ENCODE measurements at regions not wholly inside any gene's neighbourhood (a gene's known extent, or its start where the extent isn't known, plus 50 kb on each side); places are given as distances from the start of the nearest gene placed in this dataset.
"Not testable (repeated sequence)": the region's sequence is repeated elsewhere in the genome, so short reads cannot be mapped to it uniquely, and the experiment has no call there.

- Histone ChIP-seq H3K27ac (ENCODE audit: low read depth, low read length) (no peak overlapping the region), H3K36me3 (ENCODE audit: control insufficient read depth, insufficient read depth, low read length) (no peaks in the 10 kb centered on the region), H3K9me3 (ENCODE audit: control insufficient read depth, insufficient read depth, low read length) (peaks cover 81% of the 10 kb centered on the region), H3K27me3 (ENCODE audit: control insufficient read depth, insufficient read depth, low read length) (no peaks in the 10 kb centered on the region), H3K4me1 (ENCODE audit: control insufficient read depth, insufficient read depth, low read length) (no peaks in the 10 kb centered on the region), H3K9ac (ENCODE audit: low read depth, low read length) (no peak overlapping the region), H3K4me3 (ENCODE audit: low read depth, low read length) (no peak overlapping the region)
These were observed 758.1 kb downstream of the SH3BGRL start for GRCh38 chrX:81959964-81960363.

GRCh38 chrX:81974413-81974812 is 772.5 kb downstream of the SH3BGRL start:
- peaks cover 51% of the 10 kb centered on the region for H3K9me3 ChIP-seq (ENCODE audit: control insufficient read depth, insufficient read depth, low read length)
- H3K4me3 ChIP-seq (ENCODE audit: low read depth, low read length); H3K27ac ChIP-seq (ENCODE audit: low read depth, low read length); H3K27me3 ChIP-seq (ENCODE audit: control insufficient read depth, insufficient read depth, low read length); H3K9ac ChIP-seq (ENCODE audit: low read depth, low read length); H3K4me1 ChIP-seq (ENCODE audit: control insufficient read depth, insufficient read depth, low read length); H3K36me3 ChIP-seq (ENCODE audit: control insufficient read depth, insufficient read depth, low read length): not testable (repeated sequence)

- H3K4me1 ChIP-seq (ENCODE audit: control insufficient read depth, insufficient read depth, low read length): no peaks in the 10 kb centered on the region
These were observed 778.1 kb downstream of the SH3BGRL start for GRCh38 chrX:81979806-81980515.

GRCh38 chrX:81987217-81987616 is 785.3 kb downstream of the SH3BGRL start:
- not testable (repeated sequence) for H3K4me1 ChIP-seq (ENCODE audit: control insufficient read depth, insufficient read depth, low read length); H3K9ac ChIP-seq (ENCODE audit: low read depth, low read length); H3K36me3 ChIP-seq (ENCODE audit: control insufficient read depth, insufficient read depth, low read length); H3K27ac ChIP-seq (ENCODE audit: low read depth, low read length); H3K4me3 ChIP-seq (ENCODE audit: low read depth, low read length); H3K27me3 ChIP-seq (ENCODE audit: control insufficient read depth, insufficient read depth, low read length)
- peaks cover 57% of the 10 kb centered on the region for H3K9me3 ChIP-seq (ENCODE audit: control insufficient read depth, insufficient read depth, low read length)

More at GRCh38 chrX:81979806-81980515, 778.1 kb downstream of the SH3BGRL start:
- Histone ChIP-seq H3K36me3 (ENCODE audit: control insufficient read depth, insufficient read depth, low read length) (no peaks in the 10 kb centered on the region), H3K27ac (ENCODE audit: low read depth, low read length) (no peak overlapping the region), H3K4me3 (ENCODE audit: low read depth, low read length) (no peak overlapping the region), H3K9ac (ENCODE audit: low read depth, low read length) (no peak overlapping the region), H3K27me3 (ENCODE audit: control insufficient read depth, insufficient read depth, low read length) (no peaks in the 10 kb centered on the region), H3K9me3 (ENCODE audit: control insufficient read depth, insufficient read depth, low read length) (peaks cover 66% of the 10 kb centered on the region)

- Histone ChIP-seq H3K9me3 (ENCODE audit: control insufficient read depth, insufficient read depth, low read length) (peaks cover 90% of the 10 kb centered on the region), H3K4me1 (ENCODE audit: control insufficient read depth, insufficient read depth, low read length) (no peaks in the 10 kb centered on the region), H3K27me3 (ENCODE audit: control insufficient read depth, insufficient read depth, low read length) (no peaks in the 10 kb centered on the region), H3K27ac (ENCODE audit: low read depth, low read length) (no peak overlapping the region), H3K9ac (ENCODE audit: low read depth, low read length) (no peak overlapping the region), H3K36me3 (ENCODE audit: control insufficient read depth, insufficient read depth, low read length) (no peaks in the 10 kb centered on the region), H3K4me3 (ENCODE audit: low read depth, low read length) (no peak overlapping the region)
These were observed 794.3 kb downstream of the SH3BGRL start for GRCh38 chrX:81996166-81996565.

GRCh38 chrX:82029571-82030218 is 827.8 kb downstream of the SH3BGRL start:
- H3K27me3 ChIP-seq (ENCODE audit: control insufficient read depth, insufficient read depth, low read length): no peaks in the 10 kb centered on the region
- no peak overlapping the region for H3K27ac ChIP-seq (ENCODE audit: low read depth, low read length)
- peaks cover 91% of the 10 kb centered on the region for H3K9me3 ChIP-seq (ENCODE audit: control insufficient read depth, insufficient read depth, low read length)
- H3K36me3 ChIP-seq (ENCODE audit: control insufficient read depth, insufficient read depth, low read length): no peaks in the 10 kb centered on the region
- no peak overlapping the region for H3K4me3 ChIP-seq (ENCODE audit: low read depth, low read length)
- no peak overlapping the region for H3K9ac ChIP-seq (ENCODE audit: low read depth, low read length)
- no peaks in the 10 kb centered on the region for H3K4me1 ChIP-seq (ENCODE audit: control insufficient read depth, insufficient read depth, low read length)

GRCh38 chrX:82031250-82031649 is 829.3 kb downstream of the SH3BGRL start:
- no peaks in the 10 kb centered on the region for H3K4me1 ChIP-seq (ENCODE audit: control insufficient read depth, insufficient read depth, low read length)
- no peak overlapping the region for H3K27ac ChIP-seq (ENCODE audit: low read depth, low read length)
- no peaks in the 10 kb centered on the region for H3K36me3 ChIP-seq (ENCODE audit: control insufficient read depth, insufficient read depth, low read length)
- no peak overlapping the region for H3K9ac ChIP-seq (ENCODE audit: low read depth, low read length)
- peaks cover 92% of the 10 kb centered on the region for H3K9me3 ChIP-seq (ENCODE audit: control insufficient read depth, insufficient read depth, low read length)
- H3K4me3 ChIP-seq (ENCODE audit: low read depth, low read length): no peak overlapping the region
- no peaks in the 10 kb centered on the region for H3K27me3 ChIP-seq (ENCODE audit: control insufficient read depth, insufficient read depth, low read length)

GRCh38 chrX:82038793-82039192 is 836.9 kb downstream of the SH3BGRL start:
- no peak overlapping the region for H3K4me3 ChIP-seq (ENCODE audit: low read depth, low read length)
- H3K9me3 ChIP-seq (ENCODE audit: control insufficient read depth, insufficient read depth, low read length): peaks cover 93% of the 10 kb centered on the region
- no peaks in the 10 kb centered on the region for H3K36me3 ChIP-seq (ENCODE audit: control insufficient read depth, insufficient read depth, low read length)
- no peaks in the 10 kb centered on the region for H3K4me1 ChIP-seq (ENCODE audit: control insufficient read depth, insufficient read depth, low read length)
- no peak overlapping the region for H3K9ac ChIP-seq (ENCODE audit: low read depth, low read length)
- no peaks in the 10 kb centered on the region for H3K27me3 ChIP-seq (ENCODE audit: control insufficient read depth, insufficient read depth, low read length)
- no peak overlapping the region for H3K27ac ChIP-seq (ENCODE audit: low read depth, low read length)

- Histone ChIP-seq H3K27ac (ENCODE audit: low read depth, low read length) (no peak overlapping the region), H3K9ac (ENCODE audit: low read depth, low read length) (no peak overlapping the region), H3K4me1 (ENCODE audit: control insufficient read depth, insufficient read depth, low read length) (no peaks in the 10 kb centered on the region), H3K9me3 (ENCODE audit: control insufficient read depth, insufficient read depth, low read length) (peaks cover 91% of the 10 kb centered on the region), H3K4me3 (ENCODE audit: low read depth, low read length) (no peak overlapping the region), H3K36me3 (ENCODE audit: control insufficient read depth, insufficient read depth, low read length) (no peaks in the 10 kb centered on the region), H3K27me3 (ENCODE audit: control insufficient read depth, insufficient read depth, low read length) (no peaks in the 10 kb centered on the region)
These were observed 839.1 kb downstream of the SH3BGRL start for GRCh38 chrX:82041034-82041433.

- Histone ChIP-seq H3K27ac (ENCODE audit: low read depth, low read length) (no peak overlapping the region), H3K27me3 (ENCODE audit: control insufficient read depth, insufficient read depth, low read length) (no peaks in the 10 kb centered on the region), H3K4me3 (ENCODE audit: low read depth, low read length) (no peak overlapping the region), H3K9ac (ENCODE audit: low read depth, low read length) (no peak overlapping the region), H3K4me1 (ENCODE audit: control insufficient read depth, insufficient read depth, low read length) (no peaks in the 10 kb centered on the region), H3K36me3 (ENCODE audit: control insufficient read depth, insufficient read depth, low read length) (no peaks in the 10 kb centered on the region), H3K9me3 (ENCODE audit: control insufficient read depth, insufficient read depth, low read length) (peaks cover 81% of the 10 kb centered on the region)
These were observed 856.8 kb downstream of the SH3BGRL start for GRCh38 chrX:82058728-82059127.

- no peak overlapping the region for H3K4me3 ChIP-seq (ENCODE audit: low read depth, low read length)
- no peaks in the 10 kb centered on the region for H3K36me3 ChIP-seq (ENCODE audit: control insufficient read depth, insufficient read depth, low read length)
- peaks cover 71% of the 10 kb centered on the region for H3K9me3 ChIP-seq (ENCODE audit: control insufficient read depth, insufficient read depth, low read length)
- H3K27ac ChIP-seq (ENCODE audit: low read depth, low read length): no peak overlapping the region
- H3K27me3 ChIP-seq (ENCODE audit: control insufficient read depth, insufficient read depth, low read length): no peaks in the 10 kb centered on the region
- no peak overlapping the region for H3K9ac ChIP-seq (ENCODE audit: low read depth, low read length)
- no peaks in the 10 kb centered on the region for H3K4me1 ChIP-seq (ENCODE audit: control insufficient read depth, insufficient read depth, low read length)
These were observed 869.0 kb downstream of the SH3BGRL start for GRCh38 chrX:82070948-82071347.
